Limb (tissue), 2 donors: ENCODE measurements at regions not wholly inside any gene's neighbourhood (a gene's known extent, or its start where the extent isn't known, plus 50 kb on each side); places are given as distances from the start of the nearest gene placed in this dataset.

Source experiments
- DNase-seq, 2 donors: peaks; one replicate each; pipeline ENCODE4 v3.0.0-alpha.2; 2016; ENCODE audit errors: extremely low spot score in 2 of 2

DNA sequence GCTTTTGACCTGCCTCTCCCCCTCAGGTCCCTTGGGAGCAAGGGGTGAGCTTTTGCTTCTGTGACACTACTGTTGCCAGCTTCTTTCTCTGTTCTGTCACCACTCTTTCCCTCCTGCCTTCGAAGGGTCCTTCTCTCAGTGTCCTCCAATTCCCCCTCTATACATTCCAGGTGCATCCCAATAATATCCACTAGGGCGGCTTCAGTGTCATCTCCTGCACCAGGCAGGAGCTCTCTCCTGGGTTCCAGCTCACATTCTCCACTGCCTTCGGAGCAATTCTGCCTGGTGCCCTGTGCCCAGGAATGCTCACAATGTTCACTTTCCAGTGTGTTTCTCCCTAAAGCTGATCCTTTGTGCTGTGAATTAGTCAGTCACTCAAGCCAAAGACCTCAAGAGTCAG, 83.9 kb upstream of the CXCL14 start:
- DNase-seq = no peak

DNA sequence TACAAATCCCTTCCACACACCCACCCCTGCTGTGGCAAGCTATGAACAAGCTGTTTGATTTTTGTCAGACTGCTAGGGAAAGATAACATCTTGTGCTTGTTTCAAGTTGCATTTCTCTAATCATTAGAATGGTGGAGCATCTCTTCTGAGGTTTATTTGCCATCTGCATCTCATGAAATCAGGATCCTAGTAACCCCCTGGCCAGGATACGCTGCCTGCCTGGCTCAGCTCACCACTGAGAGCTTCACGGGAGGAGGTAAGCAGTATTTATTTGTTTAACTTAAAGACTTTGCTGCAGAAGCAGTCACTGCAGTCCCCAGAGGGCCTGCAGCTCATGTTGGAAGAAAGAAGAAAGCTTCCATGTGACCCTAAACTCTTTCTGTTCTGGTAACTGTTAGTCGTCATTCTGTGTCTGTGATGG, 83.3 kb upstream of the CXCL14 start:
- DNase-seq = no peak

DNA sequence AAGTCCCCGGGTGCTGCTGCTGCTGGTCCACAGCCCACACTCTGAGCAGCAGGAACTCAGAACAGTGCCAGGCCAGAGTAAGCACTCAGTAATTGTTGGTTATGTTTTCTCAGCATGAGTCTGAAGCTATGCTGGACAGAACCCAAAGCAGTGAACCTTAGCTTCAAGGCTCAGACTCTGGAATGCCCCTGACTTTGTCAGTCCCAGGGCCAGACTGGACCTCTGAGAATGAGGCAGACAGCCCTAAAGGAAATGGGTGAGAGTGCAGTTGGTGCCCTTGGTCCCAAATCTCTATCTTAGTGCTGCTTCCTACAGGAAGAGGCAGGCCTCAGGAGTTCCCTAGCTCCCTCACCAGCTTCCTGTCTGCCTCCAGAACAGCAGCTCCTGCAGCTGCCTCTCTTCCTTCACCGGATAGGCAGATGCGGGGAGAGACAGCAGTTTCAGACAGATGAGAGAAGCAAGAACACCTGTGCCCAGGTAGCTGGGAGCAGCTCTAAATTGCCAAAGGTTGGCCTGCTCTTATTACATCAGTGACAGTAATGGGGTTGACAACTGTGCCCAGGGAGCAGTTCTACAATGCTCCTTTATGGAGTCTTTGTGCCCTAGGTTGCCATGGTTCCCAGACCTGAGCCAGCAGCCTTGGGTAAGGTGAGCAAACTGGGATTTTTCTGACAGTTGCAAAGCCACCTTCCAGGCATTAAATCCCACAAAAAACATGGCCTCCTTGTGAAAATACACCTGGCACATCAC, 82.2 kb upstream of the CXCL14 start:
- no peak for DNase-seq

DNA sequence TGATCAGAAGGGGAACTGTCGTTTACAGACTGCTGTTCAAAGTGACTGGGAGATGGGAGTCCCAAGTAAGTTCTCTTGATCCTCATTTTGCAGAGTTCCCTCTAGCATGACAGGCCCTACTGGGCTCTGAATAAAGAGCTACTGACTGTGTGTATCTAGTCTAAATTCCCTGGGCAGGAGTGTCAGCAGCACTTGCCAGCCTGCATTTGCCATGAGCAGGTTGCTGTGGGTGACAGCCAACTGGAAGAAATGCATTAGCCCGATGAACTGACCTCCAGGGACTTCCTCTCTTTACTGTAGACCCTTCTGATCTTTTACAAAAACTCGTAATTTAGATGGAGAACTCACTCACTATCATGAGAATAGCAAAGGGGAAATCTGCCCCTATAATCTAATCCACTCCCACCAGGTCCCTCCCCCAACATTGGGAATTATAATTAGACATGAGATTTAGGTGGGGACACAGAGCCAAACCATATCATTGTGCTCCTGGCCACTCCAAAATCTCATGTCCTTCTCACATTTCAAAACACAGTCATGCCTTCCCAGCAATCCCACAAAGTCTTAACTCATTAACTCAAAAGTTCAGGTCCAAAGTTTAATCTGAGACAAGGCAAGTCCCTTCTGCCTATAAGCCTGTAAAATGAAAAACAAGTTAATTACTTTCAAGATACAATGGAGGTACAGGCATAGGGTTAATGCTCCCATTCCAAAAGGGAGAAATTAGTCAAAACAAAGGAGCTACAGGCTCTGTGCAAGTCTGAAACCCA, 78.9 kb upstream of the CXCL14 start:
- no peak for DNase-seq

DNA sequence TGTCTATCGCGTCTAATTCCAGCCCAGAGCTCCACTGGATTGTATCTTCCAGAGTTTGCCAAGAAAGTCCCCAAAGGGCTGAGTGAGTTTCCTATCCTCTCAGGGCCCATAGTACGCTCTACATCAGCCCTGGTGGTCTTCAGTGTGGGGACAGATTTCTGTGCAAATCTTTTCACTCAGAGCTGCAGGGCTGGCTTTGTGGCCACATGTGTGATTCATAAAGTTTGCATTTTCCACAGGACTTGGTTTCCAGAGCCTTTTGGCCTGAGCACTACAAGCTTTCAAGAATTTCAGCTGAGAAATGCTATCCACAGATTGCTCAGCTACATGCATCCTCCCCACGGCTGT, 76.7 kb upstream of the CXCL14 start:
- peak in 1 of 2 donors; percentile 51 for DNase-seq

DNA sequence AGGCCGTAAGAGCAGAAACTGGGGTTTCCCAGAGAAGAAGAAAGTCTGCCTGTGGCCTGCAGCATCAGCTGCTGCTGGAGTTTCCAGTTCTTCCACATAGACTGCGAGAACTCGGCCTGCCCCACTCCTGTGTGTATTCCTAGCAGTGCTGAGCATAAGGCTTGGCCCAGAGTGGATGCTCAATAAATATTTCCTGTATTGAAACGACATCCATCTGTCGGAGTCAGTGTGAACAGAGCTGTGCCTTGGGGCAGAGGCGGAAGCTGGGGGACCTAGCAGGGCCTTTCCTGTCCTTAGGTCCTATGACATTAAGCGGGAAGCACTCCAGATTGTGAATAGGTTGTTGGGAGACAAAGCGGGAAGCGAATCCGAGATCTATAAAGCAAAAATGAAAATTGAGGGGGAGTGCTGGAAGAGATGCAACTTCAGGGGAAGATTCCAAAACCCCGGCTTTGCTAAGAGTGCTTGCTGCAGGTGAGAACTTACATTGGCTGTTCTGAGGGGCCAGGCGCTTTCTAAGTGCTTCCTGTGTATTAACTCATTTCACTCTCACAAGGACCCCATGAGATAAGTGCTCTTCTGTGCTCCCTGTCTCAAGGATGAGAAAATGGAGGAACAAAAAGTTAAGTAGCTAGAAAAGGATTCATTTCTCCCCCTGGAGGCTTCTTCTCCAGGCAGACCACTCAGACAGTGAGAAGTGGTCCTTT, 76.1 kb upstream of the CXCL14 start:
- DNase-seq = peak; percentile 47 to 67

DNA sequence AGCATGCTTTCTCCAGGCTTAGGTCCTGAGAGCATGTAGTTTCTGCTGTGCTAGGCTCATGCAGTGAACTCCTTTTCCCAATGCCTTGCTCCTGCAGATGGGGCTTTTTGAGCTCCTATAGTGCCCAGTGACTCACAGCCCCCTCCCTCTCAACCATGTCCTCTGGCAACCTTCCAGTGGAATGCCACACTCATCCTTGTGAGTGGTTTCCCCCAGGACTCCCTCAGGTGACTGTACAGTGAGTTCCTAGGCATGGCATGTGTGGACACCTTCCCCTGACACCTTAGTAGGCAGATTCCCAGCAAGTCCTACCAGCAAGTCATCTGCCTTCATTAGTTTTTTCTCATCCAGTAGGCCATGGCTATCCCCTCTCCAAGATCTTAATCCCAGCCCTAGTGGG, 72.4 kb upstream of the CXCL14 start:
- DNase-seq = no peak

DNA sequence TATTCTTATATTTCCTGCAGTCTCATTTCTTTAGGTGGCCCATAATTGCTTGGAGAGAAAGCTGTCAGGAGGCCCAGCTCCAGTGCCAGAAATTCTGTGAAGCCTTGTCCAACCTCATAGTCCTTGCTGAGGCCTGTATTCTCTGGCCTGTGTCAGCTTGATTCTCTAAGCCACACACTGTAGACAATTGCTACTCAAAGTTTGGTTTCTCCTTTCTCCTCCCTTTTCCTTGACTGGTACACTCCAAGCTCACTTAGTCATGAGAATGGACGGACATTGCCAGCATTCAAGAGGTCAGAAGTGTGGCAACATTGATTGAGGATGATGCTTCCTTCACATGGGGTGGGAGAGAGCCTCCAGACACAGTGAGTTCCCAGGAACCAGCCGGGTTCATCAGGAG, 71.3 kb upstream of the CXCL14 start:
- DNase-seq = no peak

DNA sequence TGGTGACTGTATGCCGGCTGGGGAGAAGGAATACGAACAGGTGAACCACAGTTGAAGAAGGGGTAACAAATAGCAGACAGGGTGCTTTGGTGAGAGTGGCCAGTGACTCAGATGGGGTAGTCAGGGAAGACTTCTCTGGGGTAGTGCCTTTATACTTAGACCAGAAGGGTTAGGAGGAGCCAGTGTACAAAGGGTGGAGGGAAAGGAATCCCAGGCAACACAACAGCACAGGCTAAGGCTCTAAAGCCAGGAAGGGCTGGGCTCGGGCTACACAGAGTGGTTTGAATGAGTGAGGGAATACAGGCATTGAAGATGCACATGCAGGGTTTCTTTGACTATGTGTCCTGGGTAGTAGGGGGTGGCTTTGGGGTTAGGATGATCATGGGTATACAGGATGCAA, 70.6 kb upstream of the CXCL14 start:
- no peak for DNase-seq

DNA sequence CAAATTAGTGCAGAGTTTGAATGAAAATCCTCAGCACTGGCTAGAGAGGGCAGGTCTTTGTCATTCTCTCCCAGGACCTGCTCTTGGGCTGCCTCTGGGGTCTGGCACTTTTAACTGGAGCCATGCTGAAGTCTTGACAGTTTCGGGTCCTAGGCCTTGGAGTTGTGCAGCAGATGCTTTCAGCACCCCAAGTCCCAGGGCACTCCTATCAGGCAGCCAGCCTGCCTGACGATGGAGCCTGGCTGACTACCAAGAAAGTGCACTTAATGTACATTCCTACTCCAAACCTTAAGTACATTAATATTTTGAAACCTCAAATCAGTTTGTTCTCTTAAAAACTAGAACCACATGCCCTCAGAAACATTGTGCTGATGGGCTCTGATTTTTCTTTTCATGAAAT, 69.3 kb upstream of the CXCL14 start:
- no peak for DNase-seq

DNA sequence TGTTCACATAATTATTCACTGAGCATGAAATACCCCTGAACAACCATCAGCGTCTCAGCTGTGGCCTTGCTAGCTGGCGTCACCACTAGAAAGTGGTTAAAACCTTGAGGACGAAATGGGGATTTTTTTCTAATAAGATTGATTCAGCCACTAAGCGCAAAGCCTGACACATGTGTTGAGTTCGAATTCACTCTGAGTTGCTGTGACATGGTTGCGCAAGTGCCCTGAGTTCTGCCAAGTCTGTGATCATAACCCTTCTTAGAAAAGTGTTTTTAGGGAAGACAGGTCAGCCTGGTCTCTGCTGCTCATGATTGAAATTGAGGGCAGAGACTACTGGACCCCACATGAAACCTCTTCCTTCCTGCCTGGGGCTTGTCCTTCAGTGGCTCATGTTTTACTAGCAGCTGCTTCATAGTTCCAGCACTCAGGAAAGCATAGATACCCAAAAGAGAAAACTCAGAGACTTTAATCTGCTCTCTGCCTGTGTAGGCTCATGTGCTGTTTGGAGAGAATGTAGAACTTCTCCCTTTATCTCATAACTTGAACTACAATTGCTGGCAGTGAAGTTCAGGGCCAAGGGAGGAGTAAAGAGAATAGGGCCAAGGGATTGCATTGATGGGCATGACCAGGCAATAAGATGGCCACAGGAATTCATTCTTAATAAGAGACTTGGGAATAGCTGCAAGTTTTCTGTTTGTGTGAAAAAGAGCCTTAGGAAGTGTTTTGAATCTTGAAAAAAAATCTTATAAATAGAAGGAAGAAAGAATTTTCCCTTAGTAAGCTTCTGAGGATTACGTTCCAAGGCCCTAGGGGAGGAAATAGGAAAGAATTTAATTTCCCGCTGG, 66.8 kb upstream of the CXCL14 start:
- no peak for DNase-seq

DNA sequence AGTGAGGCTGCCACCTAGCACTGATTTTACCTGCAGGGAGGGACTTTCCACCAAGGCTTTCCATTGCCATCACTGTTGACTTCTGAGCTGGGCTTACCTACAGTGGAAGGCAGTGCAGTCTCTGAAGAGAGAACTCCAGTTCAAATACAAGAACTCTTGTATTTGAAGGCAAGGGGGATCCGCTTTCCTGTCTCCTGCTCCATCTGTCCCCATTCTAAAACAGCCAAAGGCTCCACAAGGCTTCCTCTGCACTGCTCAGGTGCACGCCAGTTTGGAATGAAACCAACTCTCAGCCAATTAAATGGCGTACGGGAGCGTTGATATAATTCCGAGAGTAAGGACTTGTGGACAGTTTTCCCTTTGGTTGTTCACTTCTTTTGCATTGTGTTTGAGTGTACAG, 66.0 kb upstream of the CXCL14 start:
- no peak for DNase-seq

DNA sequence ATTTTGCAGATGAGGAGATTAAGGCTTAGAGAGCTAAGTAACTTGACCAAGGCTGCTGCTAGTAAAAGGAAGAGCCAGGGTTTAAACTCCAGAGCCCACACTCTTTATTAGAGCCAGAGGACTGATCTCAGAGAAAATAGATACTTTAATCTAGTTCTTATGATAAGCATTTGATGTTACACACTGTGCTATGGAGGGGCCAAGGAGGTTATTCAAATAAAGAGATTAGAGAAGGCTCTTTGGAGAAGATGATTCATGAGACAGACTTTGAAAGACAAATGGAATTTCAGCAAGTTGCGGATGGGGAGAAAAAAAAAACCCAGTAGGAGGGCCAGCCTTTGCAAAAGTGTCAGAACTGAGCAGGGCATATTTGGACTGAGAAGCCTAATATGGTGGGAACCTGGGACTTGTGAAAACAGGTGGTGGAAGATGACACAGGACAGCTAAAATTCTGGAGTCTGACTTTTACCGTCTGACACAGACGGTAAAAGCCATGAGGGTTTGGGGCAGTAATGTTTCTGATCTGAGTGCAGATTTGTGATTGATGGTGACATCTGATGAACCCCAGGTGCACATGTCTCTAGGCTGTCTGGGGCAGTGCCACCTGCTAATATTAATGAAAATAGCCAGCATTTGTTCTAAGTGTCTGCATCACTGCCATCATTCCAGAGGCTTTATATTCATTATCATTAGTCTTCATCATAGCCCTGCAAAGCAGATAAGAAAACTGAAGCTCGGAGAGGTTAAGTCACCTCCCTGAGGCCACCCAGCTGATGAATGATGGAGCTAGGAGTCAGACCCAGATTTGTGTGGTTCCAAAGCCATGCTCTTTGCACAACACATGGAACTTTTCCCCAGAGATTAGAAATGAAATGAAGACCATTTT, 65.3 kb upstream of the CXCL14 start:
- no peak for DNase-seq

DNA sequence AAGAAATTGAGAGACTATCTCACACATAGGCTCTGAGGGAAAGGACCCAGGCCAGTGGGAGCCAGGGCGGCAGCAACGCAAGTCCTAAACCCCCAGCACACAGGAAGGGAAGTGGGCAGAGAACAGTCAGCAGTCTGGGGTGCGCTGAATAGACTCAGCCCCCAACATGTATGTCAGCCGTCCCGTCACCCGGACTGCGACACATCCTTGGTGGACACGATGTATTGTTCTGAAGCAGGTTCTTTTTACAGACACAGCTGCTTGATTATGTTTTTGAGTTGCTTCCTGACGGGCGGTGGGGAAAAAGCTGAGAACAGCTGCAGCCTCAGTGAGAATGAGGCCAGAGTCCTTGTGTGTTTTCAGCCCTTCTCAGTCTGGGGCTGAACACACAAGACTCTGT, 64.1 kb upstream of the CXCL14 start:
- DNase-seq = no peak

DNA sequence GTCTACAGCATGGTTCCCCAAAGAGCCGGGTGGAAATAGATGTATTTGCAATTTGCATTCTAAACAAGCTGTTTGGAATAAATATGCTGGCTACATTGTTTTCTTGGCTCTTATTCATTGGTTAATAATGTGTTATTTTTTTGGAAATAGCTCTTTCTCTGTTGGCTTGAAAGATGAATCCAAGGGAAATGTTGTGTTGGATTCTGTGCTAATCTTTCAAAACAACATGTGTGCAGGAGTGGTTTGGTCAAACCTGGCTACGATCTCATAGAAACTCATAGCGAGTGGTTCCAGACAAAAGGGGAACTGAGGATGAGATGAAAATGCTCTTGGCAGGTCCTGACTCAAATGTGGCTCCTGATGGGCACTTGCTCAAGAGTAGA, 63.7 kb upstream of the CXCL14 start:
- DNase-seq = no peak

DNA sequence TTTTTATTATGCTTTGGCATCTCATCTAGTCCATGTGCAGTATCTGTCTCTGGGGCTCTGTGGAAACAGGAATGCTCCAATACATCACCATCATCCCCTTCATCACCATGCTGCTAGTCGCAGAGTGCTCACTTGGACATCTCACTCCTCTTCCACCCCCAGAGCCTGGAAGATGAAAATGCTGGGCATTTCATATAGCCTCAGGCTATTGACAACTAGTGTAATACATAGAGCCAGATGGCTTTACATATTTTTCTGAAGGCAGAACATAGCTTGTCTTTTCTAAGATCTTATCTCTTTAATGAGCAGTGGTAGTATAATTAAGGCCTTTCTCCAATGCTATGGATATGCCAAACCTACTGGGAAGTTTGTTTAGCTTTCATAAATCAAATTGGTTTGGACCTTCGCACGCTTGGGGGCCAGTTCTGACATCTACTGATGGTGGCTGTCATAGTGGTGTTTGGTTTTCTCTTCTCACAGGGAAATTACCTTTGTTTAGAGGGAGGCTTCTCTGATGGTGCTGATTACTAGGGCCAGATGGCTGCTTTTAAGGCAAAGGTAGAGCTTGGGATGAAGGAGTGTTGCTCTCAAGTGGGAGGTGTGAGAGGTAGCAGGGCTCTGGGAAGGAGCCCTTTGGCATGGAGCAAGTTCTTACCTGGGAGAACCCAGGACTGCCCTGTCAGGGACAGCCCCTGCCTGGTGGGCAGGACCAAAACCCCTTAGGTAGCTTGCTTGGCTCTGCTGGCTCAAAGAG, 63.1 kb upstream of the CXCL14 start:
- no peak for DNase-seq

DNA sequence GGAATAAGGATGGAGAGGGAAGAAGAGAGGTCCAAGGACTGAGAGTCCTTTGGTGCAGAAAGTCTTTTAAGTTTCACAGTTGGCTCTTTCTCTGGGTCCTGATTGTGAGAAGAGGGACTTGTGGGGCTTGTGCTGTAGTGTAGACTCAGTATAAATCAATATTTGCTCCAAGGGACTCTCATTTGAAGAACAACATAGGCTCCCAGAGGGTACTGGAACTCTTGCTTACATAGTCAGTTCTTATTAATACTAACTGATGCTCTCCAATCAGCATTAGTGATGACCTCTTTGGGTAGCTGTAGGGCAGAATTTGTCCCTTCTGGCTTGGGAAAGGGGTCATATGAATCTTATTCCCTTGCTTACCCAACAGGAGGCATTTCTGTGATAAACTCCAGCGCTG, 62.5 kb upstream of the CXCL14 start:
- DNase-seq = no peak

DNA sequence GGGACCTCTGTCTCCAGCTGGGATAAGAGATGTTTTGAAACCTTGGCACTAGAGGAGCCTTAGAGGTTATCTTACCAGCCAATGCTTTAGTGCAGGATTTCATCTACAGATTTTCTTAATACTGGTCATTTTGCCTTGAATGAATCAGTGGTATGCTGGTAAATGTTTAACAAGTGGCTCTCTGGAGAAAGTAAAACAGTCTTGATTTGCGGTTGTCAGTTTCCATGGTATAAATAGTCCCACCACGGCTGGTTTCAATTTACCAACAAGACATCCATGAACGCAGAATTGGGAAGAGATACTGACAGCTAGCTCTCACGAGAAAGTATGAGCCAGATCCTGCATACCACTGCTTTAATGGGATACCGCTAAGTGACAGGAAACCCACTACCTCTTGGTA, 56.7 kb upstream of the CXCL14 start:
- DNase-seq = no peak

DNA sequence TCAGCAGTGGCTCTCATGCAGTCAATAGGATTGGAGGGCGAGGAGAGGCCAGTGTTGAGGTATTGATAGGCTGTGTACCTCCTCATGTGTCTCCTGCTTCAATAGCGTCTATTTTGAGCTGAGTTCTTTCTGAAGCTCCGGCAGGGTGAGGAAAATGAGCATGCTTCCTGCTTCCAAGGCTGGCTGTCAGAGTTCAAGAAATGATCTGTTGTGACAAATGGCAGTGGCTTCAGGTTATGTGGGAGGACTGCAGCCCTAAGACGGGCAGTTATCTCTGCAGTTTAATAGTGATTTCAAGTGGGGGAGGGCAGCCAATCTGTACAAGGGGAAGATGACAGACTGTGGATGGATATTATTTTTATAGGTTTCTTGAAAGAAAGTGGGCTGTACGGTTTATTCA, 54.0 kb upstream of the CXCL14 start:
- DNase-seq = no peak

DNA sequence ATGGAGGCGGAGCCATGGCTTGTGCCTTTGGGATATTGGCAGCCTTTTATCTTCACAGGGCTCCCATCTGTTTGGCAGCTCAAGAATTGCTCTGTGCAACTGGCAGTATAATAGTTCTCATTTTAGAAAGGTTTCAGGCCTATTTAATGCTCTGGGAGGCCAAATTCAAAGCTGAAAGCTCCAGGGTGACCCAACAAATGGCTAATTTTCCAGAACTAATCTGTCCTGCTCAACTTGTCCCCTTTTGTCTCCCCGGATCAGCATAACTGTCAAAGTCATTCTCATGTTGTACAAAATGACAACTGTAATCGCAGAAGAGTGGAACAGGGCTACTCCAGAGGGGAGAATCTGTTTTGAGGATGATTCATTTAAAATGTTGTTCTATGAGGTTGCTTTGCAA, 52.6 kb upstream of the CXCL14 start:
- DNase-seq = no peak
